GM12892 (cell line): ENCODE measurements at regions not wholly inside any gene's neighbourhood (a gene's known extent, or its start where the extent isn't known, plus 50 kb on each side); places are given as distances from the start of the nearest gene placed in this dataset.

Experiments
- POLR2A ChIP-seq: IDR thresholded peaks from 2 replicates; pipeline ENCODE4 v1.6.1; 2011; ENCODE audit warnings: low read depth, low read length, control low read depth
- POLR2AphosphoS5 ChIP-seq: IDR thresholded peaks from 2 replicates; pipeline ENCODE4 v1.6.1; 2011; ENCODE audit warnings: low read depth, low read length, control low read depth

DNA sequence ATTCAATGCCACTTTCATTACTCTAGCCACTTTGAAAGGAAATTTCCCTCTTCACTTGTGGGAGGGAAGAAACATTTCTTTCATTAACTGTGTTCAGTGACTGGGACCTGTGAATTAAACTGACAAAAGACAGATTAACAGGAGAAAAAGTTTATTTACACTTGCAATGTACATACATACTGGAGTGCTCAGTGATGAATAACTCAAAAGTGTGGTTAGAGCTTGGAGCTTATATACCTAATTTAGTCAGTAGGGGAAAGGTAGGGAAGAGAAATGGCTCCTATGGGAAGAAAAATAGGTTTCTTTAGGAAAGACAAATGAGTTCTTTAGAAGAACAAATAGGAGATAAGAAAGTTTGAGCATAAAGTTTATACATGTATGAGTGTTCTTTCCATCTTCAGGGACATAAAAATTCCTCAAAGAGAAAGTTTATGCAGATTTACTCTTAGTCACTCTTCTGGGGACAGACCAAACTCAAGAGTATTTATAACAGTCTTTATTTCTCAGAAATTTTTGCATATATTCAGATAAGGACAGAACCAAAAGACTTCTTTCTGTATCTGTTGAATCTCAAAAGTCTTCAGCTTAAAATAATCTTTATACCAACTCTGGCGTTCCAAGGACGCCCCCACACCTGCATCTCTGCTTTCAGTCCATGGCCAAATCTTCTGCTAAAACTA lies 120.0 kb upstream of the RAI14 start:
- TF ChIP-seq POLR2AphosphoS5 (no peak), POLR2A (no peak)
